GM12875 (cell line): ENCODE measurements at regions not wholly inside any gene's neighbourhood (a gene's known extent, or its start where the extent isn't known, plus 50 kb on each side); places are given as distances from the start of the nearest gene placed in this dataset.

Experiments used
- H3K4me3 ChIP-seq: one replicate; pipeline ENCODE4 v1.5.1; 2011; ENCODE audit warnings: low read depth, low read length, control low read depth
- CTCF ChIP-seq: IDR thresholded peaks from 2 replicates; pipeline ENCODE4 v1.5.1; 2011; ENCODE audit warnings: low read depth, mild to moderate bottlenecking, control low read depth, inconsistent platforms, low read length, moderate library complexity, borderline replicate concordance; ENCODE audit not compliant: insufficient read depth

DNA sequence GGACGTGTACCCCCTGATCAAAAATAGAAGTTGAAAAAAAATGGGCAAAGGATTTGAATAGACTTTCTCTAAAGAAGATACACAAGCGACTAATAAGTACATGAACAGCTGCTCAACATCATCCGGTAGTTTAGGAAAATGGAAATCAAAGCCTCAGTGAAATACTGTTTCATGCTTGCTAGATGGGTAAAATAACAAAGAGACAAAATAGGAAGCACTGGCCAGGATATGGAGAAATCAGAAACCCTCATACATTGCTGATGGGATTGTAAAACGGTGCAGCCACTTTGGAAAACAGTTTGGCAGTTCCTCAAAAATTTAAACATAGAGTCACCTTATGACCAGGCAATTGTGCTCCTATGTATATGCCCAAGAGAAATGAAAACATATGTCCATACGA lies 65.0 kb upstream of the SUB1 start:
- no peak overlapping the region for H3K4me3 ChIP-seq

DNA sequence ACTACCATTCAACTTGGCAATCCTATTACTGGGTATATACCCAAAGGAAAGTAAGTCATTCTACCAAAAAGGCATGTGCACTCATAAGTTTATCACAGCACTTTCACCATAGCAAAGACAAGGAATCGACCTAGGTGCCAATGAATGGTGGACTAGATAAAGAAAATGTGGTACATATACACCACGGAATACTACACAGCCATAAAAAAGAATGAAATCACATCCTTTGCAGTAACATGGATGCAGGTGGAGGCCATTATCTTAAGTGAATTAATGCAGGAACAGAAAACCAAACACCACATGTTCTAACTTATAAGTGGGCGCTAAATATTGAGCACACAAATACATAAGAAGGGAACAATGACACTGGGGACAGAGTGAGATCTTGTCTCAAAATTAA lies 65.8 kb upstream of the SUB1 start:
- no peak overlapping the region for H3K4me3 ChIP-seq
- TF ChIP-seq CTCF: no peak

More for the DNA sequence above, 65.0 kb upstream of the SUB1 start:
- TF ChIP-seq CTCF: no peak

GRCh38 chr5:32514806-32515205 lies 70.3 kb upstream of the ZFR start:
- TF ChIP-seq CTCF: no peak
- H3K4me3 ChIP-seq: no peak overlapping the region

GRCh38 chr5:32512926-32513325 lies 68.4 kb upstream of the ZFR start:
- no peak overlapping the region for H3K4me3 ChIP-seq
- TF ChIP-seq CTCF: no peak

DNA sequence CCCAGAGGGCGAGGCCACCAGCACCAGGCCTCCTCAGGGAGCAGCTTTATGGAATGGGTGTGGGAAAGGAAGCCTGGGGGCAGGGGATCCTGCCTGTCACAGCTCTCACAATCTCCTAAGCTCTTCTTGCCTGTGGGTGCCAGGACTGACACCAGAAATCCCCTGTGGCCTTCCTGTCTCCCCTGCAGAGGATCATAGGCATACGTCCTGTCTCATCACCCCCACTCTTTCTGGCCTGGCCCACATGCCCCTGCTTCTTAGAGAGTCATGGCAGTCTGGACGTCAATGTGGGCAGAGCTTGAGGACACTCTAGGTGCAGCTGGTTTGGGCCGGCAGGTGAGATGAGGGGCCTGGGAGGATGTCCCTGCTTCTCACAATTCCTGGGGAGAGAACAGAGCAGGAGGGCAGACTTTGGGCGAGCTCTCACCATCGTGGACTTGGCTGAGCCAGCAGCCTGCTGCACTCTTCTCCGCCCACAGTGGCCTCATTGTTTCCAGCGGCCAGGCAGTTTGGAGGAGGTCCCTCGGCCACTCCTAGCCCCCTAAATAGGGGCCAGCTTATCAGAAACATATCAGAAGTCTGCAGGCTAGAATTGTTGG lies 67.3 kb upstream of the ZFR start:
- no peak overlapping the region for H3K4me3 ChIP-seq
- no peak for TF ChIP-seq CTCF

GRCh38 chr5:32510860-32511259 lies 66.3 kb upstream of the ZFR start:
- H3K4me3 ChIP-seq: no peak overlapping the region
- no peak for TF ChIP-seq CTCF
